CD4-positive, alpha-beta T cell treated with Interferon gamma for 1 hour (primary cell): ENCODE measurements at regions not wholly inside any gene's neighbourhood (a gene's known extent, or its start where the extent isn't known, plus 50 kb on each side); places are given as distances from the start of the nearest gene placed in this dataset.

Source experiments
- DNase-seq: peaks from one replicate; pipeline ENCODE4 v3.0.0-alpha.2; 2020

DNA sequence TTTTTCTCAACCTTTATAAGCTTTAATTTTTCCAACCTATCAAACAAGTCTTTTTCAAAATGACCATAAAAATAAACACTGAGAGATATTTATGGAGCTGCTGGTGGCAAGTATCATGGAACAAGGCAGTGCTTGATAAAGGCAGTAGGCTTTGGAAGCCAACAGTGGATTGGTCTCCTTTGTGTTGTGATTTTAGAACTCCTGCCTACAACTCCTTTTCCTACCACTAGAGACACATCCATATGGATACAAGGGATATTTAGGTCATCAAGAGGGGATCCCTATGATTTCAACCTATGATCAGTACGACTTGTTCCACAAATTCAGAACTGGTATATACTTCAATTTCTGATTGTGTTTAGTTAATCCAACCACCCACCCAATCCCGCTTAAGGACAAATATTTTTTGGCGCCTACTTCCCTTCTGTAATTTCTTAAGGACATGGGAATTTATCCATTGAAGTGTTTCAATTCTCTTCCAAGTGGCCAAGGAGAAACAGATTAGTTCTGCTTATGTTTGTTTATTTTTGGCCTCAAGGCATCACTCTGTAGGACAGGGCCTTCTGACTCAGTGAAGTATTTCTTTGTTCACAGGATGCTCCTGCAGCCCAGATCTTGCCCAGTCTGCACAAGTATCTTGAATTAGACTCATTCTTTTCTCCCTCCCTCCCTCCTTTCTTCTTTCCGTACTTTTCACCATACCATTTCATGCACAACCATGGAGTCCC lies 2119.6 kb upstream of the PIK3C3 start:
- DNase-seq = no peak

DNA sequence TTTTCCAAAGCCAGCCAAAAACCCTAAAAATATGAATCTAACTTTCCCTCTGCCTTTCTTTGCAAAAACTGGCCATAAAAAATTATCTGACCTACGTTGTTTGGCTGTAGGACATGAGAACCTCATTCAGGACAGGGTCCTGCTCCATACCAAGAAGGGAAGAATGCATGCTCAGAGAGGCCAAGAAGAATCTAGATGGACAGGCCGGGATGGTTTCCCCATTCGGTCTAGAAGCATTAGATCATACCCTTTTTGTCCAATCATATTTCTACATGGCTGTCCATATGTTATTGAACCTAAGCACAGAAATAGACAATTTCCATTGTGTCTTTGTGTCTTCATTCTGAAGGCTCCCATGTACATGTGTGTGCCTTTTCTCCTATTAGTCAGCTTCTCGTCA lies 2120.4 kb upstream of the PIK3C3 start:
- no peak for DNase-seq

GRCh38 chr18:39825485-39826150 lies 2129.4 kb upstream of the PIK3C3 start:
- no peak for DNase-seq

DNA sequence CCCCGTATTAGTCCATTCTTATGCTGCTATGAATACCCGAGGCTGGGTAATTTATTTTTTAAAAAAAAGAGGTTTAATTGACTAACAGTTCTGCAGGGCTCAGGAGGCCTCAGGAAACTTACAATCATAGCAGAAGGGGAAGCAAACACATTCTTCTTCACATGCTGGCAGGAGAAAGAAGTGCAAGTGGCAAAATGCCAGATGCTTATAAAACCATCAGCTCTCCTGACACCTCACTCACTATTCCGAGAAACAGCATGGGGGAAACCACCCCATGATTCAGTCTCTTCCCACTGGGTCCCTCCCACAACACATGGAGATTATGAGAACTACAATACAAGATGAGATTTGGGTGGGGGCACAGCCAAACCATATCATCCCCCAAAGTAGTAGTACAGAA lies 2148.5 kb upstream of the PIK3C3 start:
- no peak for DNase-seq

DNA sequence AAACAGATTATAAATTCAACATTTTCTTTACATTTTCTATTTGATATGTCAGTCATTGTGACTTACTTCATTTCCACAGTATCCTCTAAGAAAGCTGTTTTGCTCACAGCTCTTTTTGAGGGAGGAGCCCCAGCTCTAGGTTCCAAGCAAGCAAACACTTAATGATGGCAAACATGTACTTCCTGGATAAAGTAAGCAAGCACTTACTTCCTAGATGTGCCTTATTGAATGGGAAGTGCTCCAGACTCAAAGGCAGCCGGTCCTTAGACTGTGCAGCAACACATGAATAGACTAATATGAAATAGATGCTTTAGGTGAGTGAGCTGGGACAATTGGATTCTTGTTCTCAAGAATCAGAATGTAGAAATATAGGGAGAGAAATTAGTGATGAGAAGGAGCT lies 2149.8 kb upstream of the PIK3C3 start:
- no peak for DNase-seq

GRCh38 chr18:39802648-39803229 lies 2152.3 kb upstream of the PIK3C3 start:
- DNase-seq = no peak

DNA sequence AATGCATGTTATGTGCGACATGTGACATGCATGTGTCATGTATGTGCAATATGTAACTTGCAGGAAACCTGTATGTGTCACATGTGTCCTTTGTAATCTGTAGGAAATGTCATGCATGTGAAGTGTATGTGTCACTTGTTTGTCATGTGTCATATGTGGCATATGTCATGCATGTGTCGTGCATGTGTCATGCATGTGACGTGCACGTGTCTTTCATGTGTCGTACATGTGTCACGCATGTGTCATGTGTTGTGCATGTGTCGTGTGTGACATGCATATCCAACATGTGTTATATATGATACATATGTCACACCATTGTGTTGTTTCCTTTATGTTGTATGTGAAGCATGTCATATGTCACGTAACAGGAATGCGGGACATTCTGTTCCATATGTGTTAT lies 2153.2 kb upstream of the PIK3C3 start:
- no peak for DNase-seq

- no peak for DNase-seq
These were observed 2154.0 kb upstream of the PIK3C3 start for GRCh38 chr18:39801010-39801409.

DNA sequence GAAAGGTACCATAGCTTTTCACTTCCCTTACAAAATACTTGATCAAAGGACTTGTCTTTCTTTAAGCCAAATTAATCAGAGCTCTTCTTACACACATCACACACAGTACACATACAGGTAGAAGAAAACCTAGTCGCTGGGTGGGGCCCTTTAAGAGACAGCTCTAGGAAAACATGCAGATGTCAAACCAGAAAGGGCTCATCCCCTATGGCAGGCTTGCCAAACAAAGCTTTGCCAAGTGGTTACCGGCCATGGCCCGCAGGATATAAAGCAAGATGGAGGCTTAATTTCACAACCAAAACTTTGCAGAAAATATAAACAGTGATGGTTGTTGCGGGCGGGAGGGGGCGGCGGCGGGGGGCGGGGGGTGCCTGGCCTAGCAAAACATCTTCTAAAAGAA lies 2156.0 kb upstream of the PIK3C3 start:
- DNase-seq = no peak

DNA sequence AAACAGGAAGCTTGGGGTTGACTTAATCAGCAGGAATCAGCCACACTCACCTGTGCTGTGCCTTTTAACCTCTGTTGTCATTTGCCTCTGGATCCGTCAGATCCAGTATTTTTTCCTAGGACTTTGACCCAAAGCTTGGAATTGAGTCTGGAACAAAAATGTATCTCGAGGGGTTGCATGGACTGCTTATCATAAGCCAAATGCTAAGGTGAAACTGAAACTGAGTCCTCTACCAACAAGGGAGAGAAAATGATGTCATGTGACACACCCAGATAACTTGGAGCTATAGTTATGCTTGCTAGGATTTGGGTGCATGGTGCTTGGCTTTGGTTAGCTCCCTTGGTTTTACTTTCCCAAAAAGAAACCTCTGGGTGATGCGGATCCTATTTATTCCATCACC lies 2158.6 kb upstream of the PIK3C3 start:
- DNase-seq = no peak

GRCh38 chr18:39795350-39795749 lies 2159.7 kb upstream of the PIK3C3 start:
- DNase-seq = no peak

DNA sequence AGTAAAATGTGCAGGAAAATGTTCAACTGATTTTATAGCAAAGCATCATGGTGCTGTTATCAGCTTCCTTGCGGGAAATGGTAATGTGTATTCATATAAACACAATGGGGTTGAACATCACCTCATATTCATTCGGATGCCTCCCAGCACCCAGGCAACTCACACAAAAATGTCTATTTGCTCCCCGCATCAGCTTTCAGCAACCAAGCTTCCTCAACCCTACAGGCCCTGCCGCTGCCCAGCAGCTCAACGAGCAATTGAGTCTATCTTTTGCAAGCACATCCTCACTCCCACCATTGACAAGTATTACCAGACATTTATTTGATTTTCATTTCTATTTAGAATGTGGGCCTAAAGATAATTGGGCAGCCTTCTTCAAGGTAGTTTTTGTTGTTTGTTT lies 2161.4 kb upstream of the PIK3C3 start:
- DNase-seq = no peak

GRCh38 chr18:39788383-39788782 lies 2166.7 kb upstream of the PIK3C3 start:
- no peak for DNase-seq

GRCh38 chr18:39786477-39786876 lies 2168.6 kb upstream of the PIK3C3 start:
- DNase-seq = no peak

GRCh38 chr18:39784541-39784940 lies 2170.5 kb upstream of the PIK3C3 start:
- no peak for DNase-seq

- DNase-seq = no peak
These were observed 2173.5 kb upstream of the PIK3C3 start for GRCh38 chr18:39781565-39781964.

DNA sequence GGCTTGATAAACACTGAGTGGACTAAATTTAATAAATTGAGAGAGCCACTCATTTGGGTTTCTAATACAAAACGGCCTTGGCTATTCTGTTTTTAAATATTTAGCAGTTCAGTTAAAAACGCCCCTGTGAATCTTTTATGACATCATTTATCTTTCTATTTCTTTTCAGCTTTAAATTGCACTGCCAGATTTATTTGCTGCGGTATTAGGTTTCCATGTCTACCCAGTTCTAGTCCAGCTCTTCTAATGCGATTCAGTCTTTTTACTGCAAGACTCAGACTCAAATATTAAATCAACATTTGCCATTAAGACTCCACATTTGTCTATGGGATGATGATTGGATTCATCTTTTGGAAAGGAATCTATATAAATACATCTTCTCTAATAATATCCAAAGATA lies 2174.3 kb upstream of the PIK3C3 start:
- no peak for DNase-seq

DNA sequence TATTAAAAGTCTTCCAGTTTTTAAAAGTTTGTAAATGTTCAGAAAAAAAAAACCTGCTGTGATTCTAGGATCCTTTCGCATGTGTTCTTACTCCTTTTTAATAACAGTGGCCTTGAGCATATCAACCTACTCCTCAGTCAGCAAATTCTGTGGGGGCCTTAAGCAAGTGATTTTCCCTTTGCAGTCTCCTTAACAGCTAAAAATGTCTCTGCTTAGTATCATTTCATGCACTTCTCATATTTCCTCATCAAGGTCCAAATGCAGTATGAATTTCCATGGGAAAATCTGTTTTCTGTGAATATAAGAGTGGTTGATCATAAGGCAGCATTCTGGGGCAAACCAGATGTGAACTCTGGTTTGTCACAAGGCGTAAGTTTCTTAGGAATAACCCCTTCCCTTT lies 2175.1 kb upstream of the PIK3C3 start:
- DNase-seq = no peak

DNA sequence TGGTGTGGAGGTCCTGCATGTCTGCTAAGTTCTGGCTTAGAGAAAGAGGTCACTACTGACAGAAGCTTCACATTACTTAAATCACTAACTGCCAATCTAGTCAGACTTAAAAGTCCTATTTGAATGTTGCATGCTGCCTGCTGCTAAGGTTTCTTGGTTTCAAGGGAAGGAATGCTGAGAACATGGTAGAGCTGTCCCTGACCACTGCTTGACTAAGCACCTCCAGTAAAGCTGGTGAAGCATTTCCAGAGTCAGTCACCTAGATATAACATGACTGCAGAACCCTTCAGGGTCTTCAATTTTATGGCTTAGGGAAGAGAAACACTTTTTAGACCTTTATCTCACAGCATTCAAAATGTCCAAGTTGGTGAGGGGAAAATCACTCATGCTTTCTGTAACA lies 2178.3 kb upstream of the PIK3C3 start:
- no peak for DNase-seq

DNA sequence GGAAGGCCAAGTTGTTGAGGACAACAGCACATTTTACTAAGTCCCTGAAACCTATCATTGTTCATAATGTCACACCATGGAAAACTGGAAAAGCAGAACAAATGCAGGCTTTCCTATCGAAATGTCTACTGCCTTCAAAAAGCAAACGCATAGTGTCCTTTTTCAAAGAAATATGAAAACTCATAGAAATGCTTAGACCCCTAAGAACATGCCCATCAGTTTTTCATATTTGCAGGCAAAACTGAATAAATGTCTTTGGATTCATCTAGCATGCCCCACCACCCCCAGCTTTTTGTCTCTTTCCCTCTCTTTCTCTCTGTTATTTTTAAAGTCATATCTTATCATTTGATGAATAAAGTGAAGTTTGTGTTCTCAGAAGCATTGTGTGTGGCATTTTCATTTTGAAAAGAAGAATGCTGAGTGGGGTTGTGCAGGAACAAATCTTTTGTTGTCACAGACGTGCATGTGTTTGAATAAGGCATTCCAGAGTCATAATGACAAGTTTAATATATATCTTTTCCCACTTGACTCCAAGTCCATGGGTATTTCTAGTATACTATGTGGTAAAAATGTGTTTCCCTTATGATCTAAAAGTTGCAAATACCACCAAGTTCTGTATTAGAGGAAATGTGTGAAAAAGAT lies 2180.0 kb upstream of the PIK3C3 start:
- DNase-seq = no peak

GRCh38 chr18:39773646-39774045 lies 2181.4 kb upstream of the PIK3C3 start:
- no peak for DNase-seq

GRCh38 chr18:39772155-39772919 lies 2182.7 kb upstream of the PIK3C3 start:
- no peak for DNase-seq

GRCh38 chr18:39770399-39770798 lies 2184.6 kb upstream of the PIK3C3 start:
- DNase-seq = no peak
